IMR-90 (cell line): ENCODE measurements at regions not wholly inside any gene's neighbourhood (a gene's known extent, or its start where the extent isn't known, plus 50 kb on each side); places are given as distances from the start of the nearest gene placed in this dataset.

Experiments
- ATAC-seq: fragments of 200-7000 bp; cut with Tn5 transposase; 2 replicates; pipeline ENCODE4 v1.9.1; 2020; ENCODE audit warnings: low read depth, mild to moderate bottlenecking, moderate library complexity
- BruUV-seq: library from RNA; stranded (reverse); fragments of 400-500 nt; replicated peaks from 2 replicates; lab custom pipeline; 2021; lab: Mats Ljungman, UMichigan
- CTCF ChIA-PET: fragments of 300-600 bp; formaldehyde crosslinking; extraction: SDS; loops from one replicate; lab custom pipeline; 2021; ENCODE audit warnings: antibody characterized with exemption; lab: Yijun Ruan, JAX
- POLR2A ChIA-PET: fragments of 300-600 bp; sonication (Branson Sonifier 250); formaldehyde crosslinking; loops from one replicate; lab custom pipeline; 2022; ENCODE audit warnings: antibody characterized with exemption; ENCODE audit not compliant: unreplicated experiment; lab: Charles Lee
- DNase-seq: peaks from one replicate; pipeline ENCODE4 v3.0.0; 2013
- H2AFZ ChIP-seq: replicated peaks from 2 replicates; pipeline ENCODE3; 2013; ENCODE audit warnings: low read length, mild to moderate bottlenecking; ENCODE audit not compliant: poor library complexity
- H2AK5ac ChIP-seq: 2 replicates; pipeline ENCODE4 v1.6.1; 2013; ENCODE audit warnings: low read depth, low read length, inconsistent platforms
- H2AK9ac ChIP-seq: replicated peaks from 2 replicates; pipeline ENCODE3; 2013; ENCODE audit warnings: mild to moderate bottlenecking, low read depth, low read length, moderate library complexity; ENCODE audit not compliant: poor library complexity
- H2BK120ac ChIP-seq: 2 replicates; pipeline ENCODE4 v1.6.1; 2013; ENCODE audit warnings: low read depth, low read length, inconsistent platforms
- H2BK15ac ChIP-seq: 3 replicates; pipeline ENCODE4 v1.6.1; 2013; ENCODE audit warnings: low read depth, low read length, inconsistent platforms
- H2BK20ac ChIP-seq: 2 replicates; pipeline ENCODE4 v1.6.1; 2013; ENCODE audit warnings: low read depth, mild to moderate bottlenecking, inconsistent platforms, low read length, moderate library complexity
- H2BK5ac ChIP-seq: 2 replicates; pipeline ENCODE4 v1.6.1; 2013; ENCODE audit warnings: mild to moderate bottlenecking, low read depth, low read length, inconsistent platforms; ENCODE audit not compliant: poor library complexity, severe bottlenecking
- H3K14ac ChIP-seq: replicated peaks from 2 replicates; pipeline ENCODE4 v1.6.1; 2013; ENCODE audit warnings: low read depth, low read length, inconsistent platforms
- H3K18ac ChIP-seq: 2 replicates; pipeline ENCODE4 v1.6.1; 2013; ENCODE audit warnings: low read depth, low read length, control low read depth
- H3K23ac ChIP-seq: 2 replicates; pipeline ENCODE4 v1.6.1; 2013; ENCODE audit warnings: low read depth, low read length, inconsistent platforms
- H3K27ac ChIP-seq: 2 replicates; pipeline ENCODE4 v1.5.1; 2013; ENCODE audit warnings: mild to moderate bottlenecking, control low read depth, low read length; ENCODE audit not compliant: insufficient read depth
- H3K27me3 ChIP-seq: 2 replicates; pipeline ENCODE4 v1.6.1; 2013; ENCODE audit warnings: low read length; ENCODE audit not compliant: control insufficient read depth, insufficient read depth
- H3K36me3 ChIP-seq: 2 replicates; pipeline ENCODE4 v1.6.1; 2013; ENCODE audit warnings: low read length, mixed read lengths; ENCODE audit not compliant: control insufficient read depth, insufficient read depth
- H3K4ac ChIP-seq: 2 replicates; pipeline ENCODE4 v1.6.1; 2013; ENCODE audit warnings: low read depth, low read length, inconsistent platforms
- H3K4me1 ChIP-seq: 2 replicates; pipeline ENCODE4 v1.6.1; 2013; ENCODE audit warnings: low read length, mixed read lengths; ENCODE audit not compliant: control insufficient read depth, insufficient read depth
- H3K4me2 ChIP-seq: 2 replicates; pipeline ENCODE4 v1.6.1; 2013; ENCODE audit warnings: low read depth, mild to moderate bottlenecking, control low read depth, low read length, moderate library complexity
- H3K4me3 ChIP-seq: 2 replicates; pipeline ENCODE4 v1.5.1; 2013; ENCODE audit warnings: low read depth, mild to moderate bottlenecking, control low read depth, low read length, moderate library complexity; ENCODE audit not compliant: insufficient read depth
- H3K56ac ChIP-seq: 2 replicates; pipeline ENCODE4 v1.6.1; 2013; ENCODE audit warnings: low read length, inconsistent platforms; ENCODE audit not compliant: insufficient read depth; ENCODE audit errors: extremely low read depth
- H3K79me1 ChIP-seq, 2 experiments: 2 replicates each; pipeline ENCODE4 v1.6.1; 2013; ENCODE audit warnings: low read length in 2 of 2, inconsistent platforms in 1 of 2, low read depth in 1 of 2
- H3K9ac ChIP-seq: 2 replicates; pipeline ENCODE4 v1.6.1; 2013; ENCODE audit warnings: low read depth, low read length, control low read depth
- H3K9me1 ChIP-seq: 2 replicates; pipeline ENCODE4 v1.6.1; 2013; ENCODE audit warnings: low read length, inconsistent platforms; ENCODE audit not compliant: insufficient read depth
- H3K9me3 ChIP-seq: 2 replicates; pipeline ENCODE4 v1.6.1; 2013; ENCODE audit warnings: low read length; ENCODE audit not compliant: control insufficient read depth, insufficient read depth
- H4K20me1 ChIP-seq: 2 replicates; pipeline ENCODE4 v1.6.1; 2013; ENCODE audit warnings: low read length, inconsistent platforms; ENCODE audit not compliant: insufficient read depth
- H4K5ac ChIP-seq: 2 replicates; pipeline ENCODE4 v1.6.1; 2013; ENCODE audit warnings: mild to moderate bottlenecking, low read depth, low read length, control low read depth
- H4K8ac ChIP-seq, 2 experiments: 2 replicates each; pipeline ENCODE4 v1.6.1; 2013; ENCODE audit warnings: low read depth in 2 of 2, low read length in 2 of 2, control low read depth in 1 of 2, inconsistent platforms in 1 of 2
- H4K91ac ChIP-seq: 2 replicates; pipeline ENCODE4 v1.6.1; 2013; ENCODE audit warnings: low read depth, low read length, inconsistent platforms; ENCODE audit not compliant: insufficient read depth
- BHLHE40 ChIP-seq: fragments of 150-350 bp; IDR thresholded peaks from 2 replicates; pipeline ENCODE4 v1.6.1; 2016; ENCODE audit warnings: mild to moderate bottlenecking, low read depth, low read length
- CEBPB ChIP-seq: IDR thresholded peaks from 2 replicates; pipeline ENCODE4 v1.6.1; 2012; ENCODE audit warnings: low read depth, low read length, improper control_type of control experiment
- CHD1 ChIP-seq: IDR thresholded peaks from 2 replicates; pipeline ENCODE4 v1.6.1; 2012; ENCODE audit warnings: low read depth, low read length, improper control_type of control experiment
- FOS ChIP-seq: fragments of 150-350 bp; IDR thresholded peaks from 2 replicates; pipeline ENCODE4 v1.6.1; 2016; ENCODE audit warnings: low read depth, low read length
- MAFK ChIP-seq: IDR thresholded peaks from 2 replicates; pipeline ENCODE4 v1.6.1; 2012; ENCODE audit warnings: low read depth, low read length, improper control_type of control experiment
- MAZ ChIP-seq: IDR thresholded peaks from 2 replicates; pipeline ENCODE4 v1.6.1; 2012; ENCODE audit warnings: low read depth, mild to moderate bottlenecking, low read length, improper control_type of control experiment, moderate library complexity, borderline replicate concordance
- MXI1 ChIP-seq: IDR thresholded peaks from 2 replicates; pipeline ENCODE4 v1.6.1; 2012; ENCODE audit warnings: low read depth, mild to moderate bottlenecking, low read length, moderate library complexity, borderline replicate concordance
- NFE2L2 ChIP-seq: fragments of 150-350 bp; IDR thresholded peaks from 2 replicates; pipeline ENCODE4 v1.6.1; 2016; ENCODE audit warnings: low read depth, mild to moderate bottlenecking, low read length
- RAD21 ChIP-seq: IDR thresholded peaks from 2 replicates; pipeline ENCODE4 v1.6.1; 2012; ENCODE audit warnings: low read length, improper control_type of control experiment
- RFX5 ChIP-seq: IDR thresholded peaks from 2 replicates; pipeline ENCODE4 v1.8.0; 2012; ENCODE audit warnings: low read depth, mild to moderate bottlenecking, low read length, moderate library complexity
- WGBS, 2 experiments: methylation state at CpG; one replicate each; pipeline versions ENCODE4 v1.1.5 to v1.1.7; 2013; ENCODE audit warnings: missing lambda C conversion rate in 2 of 2; ENCODE audit not compliant: insufficient read length in 1 of 2; ENCODE audit errors: extremely low coverage in 2 of 2; 5-methylcytosine and 5-hydroxymethylcytosine counted together
- dilution Hi-C: fragments of 300-500 bp; cut with HindIII; formaldehyde crosslinking; loops from one replicate; pipeline ENCODE4 v1.14.3; 2018; ENCODE audit warnings: low sequenced_read_pairs; ENCODE audit not compliant: unreplicated experiment
- in situ Hi-C: fragments of 300-500 bp; cut with MboI; formaldehyde crosslinking; loops from 3 replicates; pipeline ENCODE4 v1.14.3; 2019; ENCODE audit warnings: low sequenced_read_pairs, inconsistent platforms, mixed read lengths
- intact Hi-C: fragments of 100-400 bp; cut with micrococcal nuclease; formaldehyde crosslinking; loops from 2 replicates; pipeline ENCODE4 v1.10.0; 2022
- TF ChIP-seq, protein P1 (sequence below): fragments of 150-350 bp; IDR thresholded peaks from 2 replicates; pipeline ENCODE4 v1.6.1; 2016; ENCODE audit warnings: low read depth, mild to moderate bottlenecking, low read length, moderate library complexity, borderline replicate concordance
- TF ChIP-seq, protein P2 (sequence below): conservative IDR thresholded peaks from 2 replicates; pipeline ENCODE4 v1.5.1; 2012; ENCODE audit warnings: mild to moderate bottlenecking, low read depth, low read length, improper control_type of control experiment

DNA sequence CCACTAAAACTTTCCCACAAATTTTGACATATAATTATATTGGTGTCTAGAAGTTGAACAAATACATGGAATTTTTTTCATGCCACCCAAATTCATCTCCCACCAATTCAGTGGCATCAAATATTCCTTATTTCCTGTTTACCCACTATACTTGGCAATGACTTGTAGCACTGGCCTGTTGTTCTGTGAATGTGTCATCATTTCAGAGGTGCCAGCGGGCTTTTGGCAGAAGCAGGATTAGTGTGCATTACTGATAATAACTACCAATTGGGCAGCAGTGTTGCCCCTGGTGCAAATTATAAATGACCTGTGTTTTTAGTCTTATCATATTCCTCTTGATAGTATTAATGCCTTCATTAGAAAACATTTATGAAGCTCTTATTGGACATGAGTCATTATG lies 121.3 kb downstream of the TFAP2B start:
- Histone ChIP-seq H2AK5ac (no peak overlapping the region), H4K91ac (no peak overlapping the region), H2AFZ (no peak overlapping the region), H3K14ac (no peak overlapping the region), H3K79me1 (no peaks in the 10 kb centered on the region), H4K8ac (no peak overlapping the region), H3K9me3 (peaks cover 11% of the 10 kb centered on the region), H2BK5ac (no peak overlapping the region), H2BK120ac (no peak overlapping the region), H3K4me3 (no peak overlapping the region), H3K9ac (no peak overlapping the region), H3K36me3 (no peaks in the 10 kb centered on the region), H4K20me1 (no peaks in the 10 kb centered on the region), H3K4me1 (no peaks in the 10 kb centered on the region), H2BK15ac (no peak overlapping the region), H4K5ac (no peak overlapping the region), H3K27me3 (no peaks in the 10 kb centered on the region), H3K4me2 (no peak overlapping the region), H3K18ac (no peak overlapping the region), H3K9me1 (no peaks in the 10 kb centered on the region), H3K23ac (no peak overlapping the region), H2AK9ac (no peak overlapping the region), H2BK20ac (no peak overlapping the region), H3K4ac (no peak overlapping the region), H3K56ac (no peak overlapping the region), H3K27ac (no peak overlapping the region)
- in situ Hi-C loops (no loop called here), dilution Hi-C loops (no loop called here), intact Hi-C loops (no loop called here)
- TF ChIP-seq RAD21, result no peak
- no peak for TF ChIP-seq NFE2L2
- no peak for TF ChIP-seq MAZ
- no peak for TF ChIP-seq CEBPB
- TF ChIP-seq, protein P1, sequence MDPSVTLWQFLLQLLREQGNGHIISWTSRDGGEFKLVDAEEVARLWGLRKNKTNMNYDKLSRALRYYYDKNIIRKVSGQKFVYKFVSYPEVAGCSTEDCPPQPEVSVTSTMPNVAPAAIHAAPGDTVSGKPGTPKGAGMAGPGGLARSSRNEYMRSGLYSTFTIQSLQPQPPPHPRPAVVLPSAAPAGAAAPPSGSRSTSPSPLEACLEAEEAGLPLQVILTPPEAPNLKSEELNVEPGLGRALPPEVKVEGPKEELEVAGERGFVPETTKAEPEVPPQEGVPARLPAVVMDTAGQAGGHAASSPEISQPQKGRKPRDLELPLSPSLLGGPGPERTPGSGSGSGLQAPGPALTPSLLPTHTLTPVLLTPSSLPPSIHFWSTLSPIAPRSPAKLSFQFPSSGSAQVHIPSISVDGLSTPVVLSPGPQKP, result no peak
- no peak for TF ChIP-seq MAFK
- TF ChIP-seq, protein P2, sequence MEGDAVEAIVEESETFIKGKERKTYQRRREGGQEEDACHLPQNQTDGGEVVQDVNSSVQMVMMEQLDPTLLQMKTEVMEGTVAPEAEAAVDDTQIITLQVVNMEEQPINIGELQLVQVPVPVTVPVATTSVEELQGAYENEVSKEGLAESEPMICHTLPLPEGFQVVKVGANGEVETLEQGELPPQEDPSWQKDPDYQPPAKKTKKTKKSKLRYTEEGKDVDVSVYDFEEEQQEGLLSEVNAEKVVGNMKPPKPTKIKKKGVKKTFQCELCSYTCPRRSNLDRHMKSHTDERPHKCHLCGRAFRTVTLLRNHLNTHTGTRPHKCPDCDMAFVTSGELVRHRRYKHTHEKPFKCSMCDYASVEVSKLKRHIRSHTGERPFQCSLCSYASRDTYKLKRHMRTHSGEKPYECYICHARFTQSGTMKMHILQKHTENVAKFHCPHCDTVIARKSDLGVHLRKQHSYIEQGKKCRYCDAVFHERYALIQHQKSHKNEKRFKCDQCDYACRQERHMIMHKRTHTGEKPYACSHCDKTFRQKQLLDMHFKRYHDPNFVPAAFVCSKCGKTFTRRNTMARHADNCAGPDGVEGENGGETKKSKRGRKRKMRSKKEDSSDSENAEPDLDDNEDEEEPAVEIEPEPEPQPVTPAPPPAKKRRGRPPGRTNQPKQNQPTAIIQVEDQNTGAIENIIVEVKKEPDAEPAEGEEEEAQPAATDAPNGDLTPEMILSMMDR, result no peak
- no peak for TF ChIP-seq BHLHE40
- TF ChIP-seq FOS, result no peak
- no peak for TF ChIP-seq CHD1
- TF ChIP-seq RFX5, result no peak
- no peak for TF ChIP-seq MXI1
- ChIA-PET POLR2A (no interaction called here), CTCF (no interaction called here)
- ATAC-seq, result no peak
- no CpG with 5 or more reads among the region's 1 CpG for WGBS, 2 experiments
- no TSS peak for BruUV-seq
- DNase-seq, result no peak
